LNCAP (cell line): ENCODE measurements at regions not wholly inside any gene's neighbourhood (a gene's known extent, or its start where the extent isn't known, plus 50 kb on each side); places are given as distances from the start of the nearest gene placed in this dataset.

Experiments
- TF ChIP-seq, protein P1 (sequence below): fragments of 450-650 bp; IDR thresholded peaks from 2 replicates; pipeline ENCODE4 v1.5.1; 2017; ENCODE audit warnings: mild to moderate bottlenecking

- TF ChIP-seq, protein P1, sequence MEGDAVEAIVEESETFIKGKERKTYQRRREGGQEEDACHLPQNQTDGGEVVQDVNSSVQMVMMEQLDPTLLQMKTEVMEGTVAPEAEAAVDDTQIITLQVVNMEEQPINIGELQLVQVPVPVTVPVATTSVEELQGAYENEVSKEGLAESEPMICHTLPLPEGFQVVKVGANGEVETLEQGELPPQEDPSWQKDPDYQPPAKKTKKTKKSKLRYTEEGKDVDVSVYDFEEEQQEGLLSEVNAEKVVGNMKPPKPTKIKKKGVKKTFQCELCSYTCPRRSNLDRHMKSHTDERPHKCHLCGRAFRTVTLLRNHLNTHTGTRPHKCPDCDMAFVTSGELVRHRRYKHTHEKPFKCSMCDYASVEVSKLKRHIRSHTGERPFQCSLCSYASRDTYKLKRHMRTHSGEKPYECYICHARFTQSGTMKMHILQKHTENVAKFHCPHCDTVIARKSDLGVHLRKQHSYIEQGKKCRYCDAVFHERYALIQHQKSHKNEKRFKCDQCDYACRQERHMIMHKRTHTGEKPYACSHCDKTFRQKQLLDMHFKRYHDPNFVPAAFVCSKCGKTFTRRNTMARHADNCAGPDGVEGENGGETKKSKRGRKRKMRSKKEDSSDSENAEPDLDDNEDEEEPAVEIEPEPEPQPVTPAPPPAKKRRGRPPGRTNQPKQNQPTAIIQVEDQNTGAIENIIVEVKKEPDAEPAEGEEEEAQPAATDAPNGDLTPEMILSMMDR: no peak
Observed at GRCh38 chr6:114878091-114878490, 535.3 kb upstream of the HS3ST5 start.

DNA sequence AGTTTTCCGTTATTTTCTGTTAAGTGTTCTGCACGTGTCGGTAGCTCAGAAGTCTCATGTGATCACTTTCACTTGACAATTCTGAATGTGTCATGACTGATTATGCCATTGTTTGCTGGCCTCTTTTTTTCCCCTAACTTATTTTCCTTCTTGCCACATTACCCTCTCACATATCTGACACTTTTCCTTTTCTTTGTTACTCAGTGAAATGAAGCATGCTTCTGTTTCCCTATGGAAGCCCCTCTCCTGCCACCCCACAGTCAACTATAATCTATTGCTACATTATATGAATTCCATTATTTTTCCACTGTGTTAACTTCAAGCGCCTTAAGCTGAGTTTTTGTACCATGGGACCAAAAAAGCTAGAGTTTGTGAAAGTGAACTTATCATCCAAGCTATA lies 531.6 kb upstream of the HS3ST5 start:
- TF ChIP-seq, protein P1: no peak

GRCh38 chr6:114863610-114864009 lies 520.8 kb upstream of the HS3ST5 start:
- TF ChIP-seq, protein P1: no peak

DNA sequence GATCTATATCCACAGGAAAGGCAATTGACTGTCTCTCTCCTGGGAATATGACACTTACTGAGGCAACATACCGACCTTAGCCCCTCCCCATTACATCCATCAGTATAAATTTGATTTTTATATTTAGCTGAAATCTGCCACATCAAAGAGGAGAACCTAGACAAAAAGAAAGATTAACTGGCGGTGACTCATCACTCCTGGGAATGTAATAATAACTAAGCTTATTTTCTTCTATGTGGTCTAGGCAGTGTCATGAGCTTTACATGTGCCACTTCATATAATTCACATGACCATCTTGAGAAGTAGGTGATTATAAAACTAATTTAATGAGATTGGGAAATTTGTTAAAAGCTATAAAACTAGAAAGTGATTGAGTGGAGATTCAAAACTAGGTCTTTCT lies 520.0 kb upstream of the HS3ST5 start:
- TF ChIP-seq, protein P1: no peak

DNA sequence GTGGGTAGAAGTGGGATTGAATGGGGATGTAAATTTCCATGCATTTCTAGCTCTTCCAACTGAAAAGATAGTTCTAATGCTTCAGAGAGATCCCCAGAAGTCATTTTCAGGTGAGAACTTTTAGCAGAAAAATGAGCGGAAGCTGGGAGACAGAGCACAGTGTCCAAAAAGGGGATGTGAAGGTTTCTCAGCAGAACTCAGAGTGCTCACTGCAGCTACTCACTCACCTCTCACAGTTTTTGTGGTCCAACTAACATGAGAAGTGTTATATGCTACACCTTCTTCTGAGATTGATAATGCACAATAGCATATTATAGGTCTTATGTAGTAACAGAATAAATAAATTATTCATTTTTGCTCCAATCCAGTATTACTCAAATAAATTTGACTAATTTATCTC lies 519.2 kb upstream of the HS3ST5 start:
- TF ChIP-seq, protein P1: no peak

GRCh38 chr6:114844359-114844758 lies 501.5 kb upstream of the HS3ST5 start:
- TF ChIP-seq, protein P1: no peak

GRCh38 chr6:114839019-114839418 lies 496.2 kb upstream of the HS3ST5 start:
- TF ChIP-seq, protein P1: no peak

GRCh38 chr6:114833211-114833610 lies 490.4 kb upstream of the HS3ST5 start:
- TF ChIP-seq, protein P1: no peak
